Bronchial epithelial cell (primary cell): ENCODE measurements at regions not wholly inside any gene's neighbourhood (a gene's known extent, or its start where the extent isn't known, plus 50 kb on each side); places are given as distances from the start of the nearest gene placed in this dataset.

Source experiments
- DNase-seq: peaks from one replicate; pipeline ENCODE4 v3.0.0-alpha.2; 2010; ENCODE audit warnings: low read depth
- FAIRE-seq: peaks from 2 replicates; lab custom pipeline; 2011; peaks lifted over from hg19 to GRCh38; lab: Jason Lieb, UNC
- H3K27me3 ChIP-seq: 2 replicates; pipeline ENCODE4 v1.5.1; 2011; ENCODE audit warnings: low read length; ENCODE audit not compliant: control insufficient read depth, insufficient read depth
- H3K36me3 ChIP-seq: 2 replicates; pipeline ENCODE4 v1.5.1; 2011; ENCODE audit warnings: low read length; ENCODE audit not compliant: control insufficient read depth, insufficient read depth
- H3K4me3 ChIP-seq: 2 replicates; pipeline ENCODE4 v1.5.1; 2011; ENCODE audit warnings: mild to moderate bottlenecking, low read depth, low read length, control low read depth
- TF ChIP-seq, protein P1 (sequence below): IDR thresholded peaks from 2 replicates; pipeline ENCODE4 v1.5.1; 2011; ENCODE audit warnings: mild to moderate bottlenecking, moderate library complexity, low read length, control low read depth, inconsistent platforms; ENCODE audit not compliant: insufficient read depth, severe bottlenecking

DNA sequence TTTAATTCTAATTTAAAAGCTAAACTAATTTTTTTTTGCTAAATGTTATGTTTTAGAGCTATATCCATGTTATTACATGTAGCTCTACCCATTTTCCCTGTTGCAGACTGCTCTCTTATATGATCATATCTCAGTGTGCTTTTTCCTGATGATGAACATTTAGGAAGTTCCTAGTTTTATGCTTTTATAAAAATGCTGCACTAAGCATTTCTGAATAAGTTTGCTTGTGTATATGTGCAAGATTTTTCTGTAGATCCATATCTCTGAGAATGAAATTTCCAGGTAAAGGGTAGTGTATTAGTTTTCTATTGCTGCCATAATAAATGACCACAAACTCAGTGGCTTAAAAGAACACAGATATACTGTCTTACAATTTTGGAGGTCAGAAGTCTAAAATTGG lies 374.4 kb upstream of the E2F7 start:
- no peaks in the 10 kb centered on the region for H3K27me3 ChIP-seq
- DNase-seq (no peak), FAIRE-seq (no peak)
- no peak overlapping the region for H3K4me3 ChIP-seq
- TF ChIP-seq, protein P1, sequence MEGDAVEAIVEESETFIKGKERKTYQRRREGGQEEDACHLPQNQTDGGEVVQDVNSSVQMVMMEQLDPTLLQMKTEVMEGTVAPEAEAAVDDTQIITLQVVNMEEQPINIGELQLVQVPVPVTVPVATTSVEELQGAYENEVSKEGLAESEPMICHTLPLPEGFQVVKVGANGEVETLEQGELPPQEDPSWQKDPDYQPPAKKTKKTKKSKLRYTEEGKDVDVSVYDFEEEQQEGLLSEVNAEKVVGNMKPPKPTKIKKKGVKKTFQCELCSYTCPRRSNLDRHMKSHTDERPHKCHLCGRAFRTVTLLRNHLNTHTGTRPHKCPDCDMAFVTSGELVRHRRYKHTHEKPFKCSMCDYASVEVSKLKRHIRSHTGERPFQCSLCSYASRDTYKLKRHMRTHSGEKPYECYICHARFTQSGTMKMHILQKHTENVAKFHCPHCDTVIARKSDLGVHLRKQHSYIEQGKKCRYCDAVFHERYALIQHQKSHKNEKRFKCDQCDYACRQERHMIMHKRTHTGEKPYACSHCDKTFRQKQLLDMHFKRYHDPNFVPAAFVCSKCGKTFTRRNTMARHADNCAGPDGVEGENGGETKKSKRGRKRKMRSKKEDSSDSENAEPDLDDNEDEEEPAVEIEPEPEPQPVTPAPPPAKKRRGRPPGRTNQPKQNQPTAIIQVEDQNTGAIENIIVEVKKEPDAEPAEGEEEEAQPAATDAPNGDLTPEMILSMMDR: no peak
- H3K36me3 ChIP-seq: no peaks in the 10 kb centered on the region

DNA sequence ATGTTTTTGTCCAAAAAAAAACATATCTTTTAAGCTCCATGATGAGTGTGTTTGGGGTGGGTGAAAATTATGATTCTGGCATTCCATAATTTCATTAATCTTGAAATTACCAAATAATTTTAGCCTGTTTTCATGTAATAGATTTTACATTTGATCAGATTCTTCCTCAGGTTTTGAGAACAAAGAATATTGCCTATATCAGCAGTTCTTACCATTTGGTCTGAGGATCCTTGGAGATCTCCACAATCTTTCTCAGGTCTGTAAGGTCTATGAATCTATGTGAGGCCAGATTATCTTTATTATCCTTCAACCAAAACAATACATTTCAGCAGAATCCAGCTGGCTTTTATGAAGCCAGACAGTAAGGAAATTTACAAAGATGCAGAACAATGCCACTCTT lies 373.3 kb upstream of the E2F7 start:
- Histone ChIP-seq H3K4me3 (no peak overlapping the region), H3K36me3 (no peaks in the 10 kb centered on the region), H3K27me3 (no peaks in the 10 kb centered on the region)
- FAIRE-seq (no peak), DNase-seq (no peak)
- TF ChIP-seq, protein P1: no peak

DNA sequence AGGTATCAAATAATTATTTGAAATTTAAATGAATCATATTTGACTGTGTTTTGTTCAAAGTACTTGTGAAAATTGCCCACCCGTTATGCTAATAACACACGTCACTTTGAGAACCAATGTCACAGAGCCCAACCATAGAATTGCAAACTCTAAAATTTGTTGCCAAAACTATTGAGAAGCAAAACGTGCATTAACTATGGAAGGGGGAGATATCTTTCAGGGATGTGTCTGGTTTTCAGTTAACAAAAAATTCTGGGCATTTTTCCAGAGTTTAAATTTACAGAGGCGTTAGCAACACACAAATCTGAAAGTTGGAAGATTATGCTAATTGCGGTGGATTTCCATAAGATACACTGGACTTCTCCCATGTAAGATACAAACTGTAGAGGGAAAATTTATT lies 371.8 kb upstream of the E2F7 start:
- FAIRE-seq: no peak
- Histone ChIP-seq H3K36me3 (no peaks in the 10 kb centered on the region), H3K27me3 (no peaks in the 10 kb centered on the region), H3K4me3 (no peak overlapping the region)
- DNase-seq: no peak
- TF ChIP-seq, protein P1: no peak

DNA sequence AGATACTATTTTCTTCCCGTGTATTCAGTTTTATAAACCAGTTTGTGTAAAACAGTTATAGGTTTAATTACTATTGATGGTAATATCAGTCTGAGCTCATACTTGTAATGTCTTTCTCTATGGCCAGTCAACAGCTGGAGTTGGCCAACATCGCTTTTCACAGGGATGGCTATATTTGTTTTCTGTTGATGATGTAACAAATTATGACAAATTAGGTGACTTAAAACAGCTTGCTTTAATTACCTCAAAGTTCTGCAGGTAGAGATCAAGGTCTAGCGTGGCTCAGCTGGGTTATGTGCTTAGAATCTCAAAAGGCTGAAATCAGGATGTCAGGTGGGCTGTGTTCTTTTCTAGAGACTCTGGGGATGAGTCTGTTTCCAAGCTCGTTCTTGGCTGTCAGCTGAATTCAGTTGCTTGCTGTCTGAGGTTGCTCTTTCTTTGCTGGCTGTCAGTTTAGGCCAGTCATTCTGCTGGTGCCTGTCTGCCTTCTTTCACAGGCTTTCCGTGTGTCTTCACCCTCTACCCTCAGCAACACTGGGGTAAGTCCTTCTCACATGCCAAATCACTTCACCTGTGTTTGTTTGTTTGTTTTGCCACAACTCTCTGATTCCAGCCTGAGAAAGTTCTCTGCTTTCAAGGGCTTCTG lies 370.2 kb upstream of the E2F7 start:
- no peaks in the 10 kb centered on the region for H3K27me3 ChIP-seq
- no peak overlapping the region for H3K4me3 ChIP-seq
- no peak for FAIRE-seq
- no peaks in the 10 kb centered on the region for H3K36me3 ChIP-seq
- TF ChIP-seq, protein P1: no peak
- no peak for DNase-seq

DNA sequence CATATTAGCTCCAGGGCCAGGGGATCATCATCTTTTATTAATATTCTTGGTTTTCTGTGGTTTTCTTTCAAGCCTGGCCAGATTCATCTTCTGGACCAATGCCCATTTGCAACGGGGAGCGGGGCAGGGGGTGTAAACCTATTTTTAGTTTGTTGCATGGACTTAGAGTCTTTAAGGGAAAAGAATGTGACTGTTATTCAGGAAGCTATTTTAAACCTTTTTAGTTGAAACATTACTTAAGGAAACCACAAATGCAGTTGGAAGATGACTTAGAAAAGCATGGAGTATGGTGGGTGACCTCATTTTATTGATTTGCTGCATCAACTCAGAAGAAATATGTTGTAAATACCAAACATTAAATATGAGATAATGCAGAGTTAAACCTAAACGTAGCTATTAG lies 368.4 kb upstream of the E2F7 start:
- TF ChIP-seq, protein P1: no peak
- FAIRE-seq (no peak), DNase-seq (no peak)
- H3K4me3 ChIP-seq: no peak overlapping the region
- no peaks in the 10 kb centered on the region for H3K36me3 ChIP-seq
- H3K27me3 ChIP-seq: no peaks in the 10 kb centered on the region

DNA sequence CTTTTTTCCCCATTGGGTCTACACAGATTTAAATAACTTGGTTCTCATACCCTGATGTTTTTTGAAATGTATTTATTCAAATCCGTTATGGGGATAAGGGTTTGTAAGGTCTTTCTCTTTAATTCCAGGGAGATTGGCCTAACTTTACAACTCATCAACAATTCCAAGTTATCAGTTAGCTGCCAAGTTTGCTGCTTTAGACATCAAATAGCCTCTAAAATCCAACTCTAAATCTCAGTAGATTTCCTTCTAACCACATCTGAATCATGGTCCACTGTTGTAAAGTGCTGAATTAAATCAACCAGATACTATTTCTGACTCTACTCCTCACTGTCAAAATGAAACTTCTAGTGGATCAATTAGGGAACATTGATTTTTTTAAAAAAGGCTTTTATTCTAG lies 364.1 kb upstream of the E2F7 start:
- Histone ChIP-seq H3K36me3 (no peaks in the 10 kb centered on the region), H3K27me3 (no peaks in the 10 kb centered on the region), H3K4me3 (no peak overlapping the region)
- FAIRE-seq (no peak), DNase-seq (no peak)
- TF ChIP-seq, protein P1: no peak
